ENCODE measurements at regions not wholly inside any gene's neighbourhood (a gene's known extent, or its start where the extent isn't known, plus 50 kb on each side); places are given as distances from the start of the nearest gene placed in this dataset.

DNA sequence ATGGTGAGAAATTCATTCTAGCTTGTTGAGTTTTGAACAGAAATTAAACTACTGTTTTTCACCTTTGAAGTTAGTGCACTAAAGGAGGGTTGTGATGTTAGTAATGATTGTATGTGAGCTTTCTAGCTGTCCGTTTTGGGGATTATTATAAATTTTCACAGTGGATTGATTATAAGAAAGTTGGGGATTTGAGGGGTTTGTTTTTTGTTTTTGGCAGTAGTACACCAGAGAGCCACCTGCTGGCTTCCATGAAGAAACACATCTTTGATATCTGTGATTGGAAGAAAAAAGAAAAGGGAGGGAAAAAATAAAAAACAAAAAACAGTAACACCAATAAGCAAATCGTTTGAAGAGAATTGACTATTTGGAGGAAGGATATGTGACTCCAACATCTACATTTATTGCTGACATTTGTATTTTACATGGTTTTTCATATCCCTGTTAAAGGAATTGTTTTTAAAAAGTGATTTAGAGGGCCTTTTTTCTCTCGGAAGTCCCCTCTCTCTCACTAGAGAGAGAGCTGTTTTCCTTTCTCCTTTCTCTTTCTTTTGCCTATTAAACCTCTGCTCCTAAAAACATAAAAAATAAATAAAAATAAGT lies 1469.5 kb upstream of the GOT2 start:
- TF ChIP-seq, protein P1, sequence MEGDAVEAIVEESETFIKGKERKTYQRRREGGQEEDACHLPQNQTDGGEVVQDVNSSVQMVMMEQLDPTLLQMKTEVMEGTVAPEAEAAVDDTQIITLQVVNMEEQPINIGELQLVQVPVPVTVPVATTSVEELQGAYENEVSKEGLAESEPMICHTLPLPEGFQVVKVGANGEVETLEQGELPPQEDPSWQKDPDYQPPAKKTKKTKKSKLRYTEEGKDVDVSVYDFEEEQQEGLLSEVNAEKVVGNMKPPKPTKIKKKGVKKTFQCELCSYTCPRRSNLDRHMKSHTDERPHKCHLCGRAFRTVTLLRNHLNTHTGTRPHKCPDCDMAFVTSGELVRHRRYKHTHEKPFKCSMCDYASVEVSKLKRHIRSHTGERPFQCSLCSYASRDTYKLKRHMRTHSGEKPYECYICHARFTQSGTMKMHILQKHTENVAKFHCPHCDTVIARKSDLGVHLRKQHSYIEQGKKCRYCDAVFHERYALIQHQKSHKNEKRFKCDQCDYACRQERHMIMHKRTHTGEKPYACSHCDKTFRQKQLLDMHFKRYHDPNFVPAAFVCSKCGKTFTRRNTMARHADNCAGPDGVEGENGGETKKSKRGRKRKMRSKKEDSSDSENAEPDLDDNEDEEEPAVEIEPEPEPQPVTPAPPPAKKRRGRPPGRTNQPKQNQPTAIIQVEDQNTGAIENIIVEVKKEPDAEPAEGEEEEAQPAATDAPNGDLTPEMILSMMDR (IDR thresholded peaks at IDR 0.05; ENCODE audit: low read depth, low read length, missing input control) = peak; percentile 29
- TF ChIP-seq, protein P2, sequence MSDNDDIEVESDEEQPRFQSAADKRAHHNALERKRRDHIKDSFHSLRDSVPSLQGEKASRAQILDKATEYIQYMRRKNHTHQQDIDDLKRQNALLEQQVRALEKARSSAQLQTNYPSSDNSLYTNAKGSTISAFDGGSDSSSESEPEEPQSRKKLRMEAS (IDR thresholded peaks at IDR 0.05) = no peak

Data from liver (tissue), 2 donors.